Ovary (tissue), 3 donors: ENCODE measurements at regions not wholly inside any gene's neighbourhood (a gene's known extent, or its start where the extent isn't known, plus 50 kb on each side); places are given as distances from the start of the nearest gene placed in this dataset.

Experiments used
- POLR2A ChIP-seq: fragments of 450-650 bp; IDR thresholded peaks from one replicate; pipeline ENCODE4 v1.6.1; 2017; ENCODE audit warnings: antibody characterized with exemption, mild to moderate bottlenecking, moderate library complexity
- TF ChIP-seq, protein P1 (sequence below), 3 donors: fragments of 450-650 bp in 2 of 3; fragments of 200-600 bp in 1 of 3; IDR thresholded peaks; one replicate each; pipeline versions ENCODE4 v1.5.1 to v1.8.0; 2016 to 2022; ENCODE audit warnings: antibody characterized with exemption in 3 of 3, mild to moderate bottlenecking in 1 of 3
- donor health status: DM: no; HTN: no; CAD: no.

GRCh38 chr2:12834239-12834638 lies 117.5 kb downstream of the TRIB2 start:
- TF ChIP-seq, protein P1, sequence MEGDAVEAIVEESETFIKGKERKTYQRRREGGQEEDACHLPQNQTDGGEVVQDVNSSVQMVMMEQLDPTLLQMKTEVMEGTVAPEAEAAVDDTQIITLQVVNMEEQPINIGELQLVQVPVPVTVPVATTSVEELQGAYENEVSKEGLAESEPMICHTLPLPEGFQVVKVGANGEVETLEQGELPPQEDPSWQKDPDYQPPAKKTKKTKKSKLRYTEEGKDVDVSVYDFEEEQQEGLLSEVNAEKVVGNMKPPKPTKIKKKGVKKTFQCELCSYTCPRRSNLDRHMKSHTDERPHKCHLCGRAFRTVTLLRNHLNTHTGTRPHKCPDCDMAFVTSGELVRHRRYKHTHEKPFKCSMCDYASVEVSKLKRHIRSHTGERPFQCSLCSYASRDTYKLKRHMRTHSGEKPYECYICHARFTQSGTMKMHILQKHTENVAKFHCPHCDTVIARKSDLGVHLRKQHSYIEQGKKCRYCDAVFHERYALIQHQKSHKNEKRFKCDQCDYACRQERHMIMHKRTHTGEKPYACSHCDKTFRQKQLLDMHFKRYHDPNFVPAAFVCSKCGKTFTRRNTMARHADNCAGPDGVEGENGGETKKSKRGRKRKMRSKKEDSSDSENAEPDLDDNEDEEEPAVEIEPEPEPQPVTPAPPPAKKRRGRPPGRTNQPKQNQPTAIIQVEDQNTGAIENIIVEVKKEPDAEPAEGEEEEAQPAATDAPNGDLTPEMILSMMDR (IDR thresholded peaks at IDR 0.05) = no peak
- TF ChIP-seq POLR2A = no peak
